Activated CD8-positive, alpha-beta memory T cell treated with anti-CD3 and anti-CD28 coated beads for 36 hours (primary cell): ENCODE measurements at regions not wholly inside any gene's neighbourhood (a gene's known extent, or its start where the extent isn't known, plus 50 kb on each side); places are given as distances from the start of the nearest gene placed in this dataset.

ENCODE experiments used
- CTCF ChIA-PET: fragments of 350-600 bp; sonication (Branson Sonifier 250); formaldehyde crosslinking; loops from one replicate; lab custom pipeline; 2021; ENCODE audit warnings: antibody characterized with exemption; lab: Charles Lee
- POLR2A ChIA-PET: fragments of 350-600 bp; sonication (Branson Sonifier 250); formaldehyde crosslinking; loops from one replicate; lab custom pipeline; 2021; ENCODE audit warnings: antibody characterized with exemption; lab: Charles Lee

DNA sequence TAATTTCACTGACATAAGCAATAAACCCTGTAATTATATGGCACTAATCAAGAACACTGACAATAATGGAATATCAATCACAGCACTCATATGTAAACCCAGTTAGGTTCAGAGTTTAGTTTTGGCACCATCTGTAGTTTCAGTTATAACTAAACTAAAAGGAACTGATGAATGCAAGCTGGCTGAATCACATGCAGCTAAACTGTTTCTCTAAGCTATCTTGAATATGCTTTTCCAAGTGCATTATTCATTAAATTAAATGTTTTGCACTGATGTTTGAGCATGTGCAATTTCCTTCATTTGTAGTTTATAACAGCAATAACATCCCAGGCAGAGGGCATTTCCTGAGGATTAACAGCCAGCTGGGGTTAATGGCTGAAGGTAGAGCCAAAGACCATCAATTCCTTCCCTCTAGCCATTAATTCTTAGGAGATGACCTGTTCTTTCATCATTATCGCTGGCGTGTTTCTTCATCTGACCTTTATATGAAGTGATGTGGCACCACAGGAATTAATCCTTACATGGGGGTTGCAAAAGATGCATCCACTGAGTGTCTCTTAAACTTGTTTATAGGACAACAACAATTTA lies 562.8 kb upstream of the IGFBP7 start:
- ChIA-PET POLR2A (no interaction called here), CTCF (no interaction called here)

DNA sequence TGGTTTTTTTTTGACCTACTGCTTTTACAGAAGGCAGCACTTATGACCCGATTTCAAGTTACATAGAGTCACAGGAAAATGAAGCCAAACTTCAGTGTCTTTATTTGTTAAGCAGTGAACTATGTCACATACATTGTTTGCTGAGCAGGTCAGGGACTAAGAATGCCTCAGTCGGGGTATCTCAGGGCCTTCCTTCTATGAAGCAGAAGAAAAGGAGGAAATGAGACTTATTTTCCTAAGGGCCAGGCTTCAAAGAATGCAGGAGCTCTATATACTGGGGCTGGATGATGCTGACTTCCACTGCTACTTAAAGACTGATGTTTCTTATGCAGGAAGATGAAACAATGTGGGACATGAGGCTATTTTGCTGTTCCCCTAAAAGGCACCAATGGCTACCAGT lies 558.4 kb upstream of the IGFBP7 start:
- CTCF ChIA-PET, result no interaction called here
- POLR2A ChIA-PET, result no interaction called here

- POLR2A ChIA-PET, result no interaction called here
- CTCF ChIA-PET, result no interaction called here
Measured at GRCh38 chr4:57665806-57666205, 555.6 kb upstream of the IGFBP7 start.

- CTCF ChIA-PET, result no interaction called here
- POLR2A ChIA-PET, result no interaction called here
Measured at GRCh38 chr4:57661517-57662090, 551.4 kb upstream of the IGFBP7 start.

GRCh38 chr4:57658673-57659072 lies 548.5 kb upstream of the IGFBP7 start:
- CTCF ChIA-PET, result no interaction called here

GRCh38 chr4:57658188-57658587 lies 548.0 kb upstream of the IGFBP7 start:
- POLR2A ChIA-PET, result no interaction called here
- CTCF ChIA-PET, result no interaction called here

More at GRCh38 chr4:57658673-57659072, 548.5 kb upstream of the IGFBP7 start:
- POLR2A ChIA-PET, result no interaction called here

DNA sequence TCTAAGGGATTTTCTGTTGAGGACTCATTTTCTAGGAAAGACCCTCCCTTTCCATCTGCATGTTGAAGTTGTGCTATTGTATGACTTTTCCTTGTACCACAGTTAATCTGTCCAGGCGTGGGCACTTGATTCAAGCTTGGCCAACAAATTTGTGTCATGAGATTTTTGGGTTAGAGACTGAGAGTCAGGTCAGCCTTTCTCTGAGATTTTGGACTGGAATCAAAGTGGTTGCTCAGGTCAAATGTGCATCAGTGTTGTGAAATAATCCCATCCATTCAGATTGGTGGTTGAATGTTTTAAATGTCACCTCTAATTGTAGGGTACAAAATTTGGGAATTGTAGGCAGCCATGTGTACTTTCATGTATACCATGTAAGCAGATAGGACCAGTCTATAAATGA lies 545.2 kb upstream of the IGFBP7 start:
- POLR2A ChIA-PET, result no interaction called here
- CTCF ChIA-PET, result no interaction called here

DNA sequence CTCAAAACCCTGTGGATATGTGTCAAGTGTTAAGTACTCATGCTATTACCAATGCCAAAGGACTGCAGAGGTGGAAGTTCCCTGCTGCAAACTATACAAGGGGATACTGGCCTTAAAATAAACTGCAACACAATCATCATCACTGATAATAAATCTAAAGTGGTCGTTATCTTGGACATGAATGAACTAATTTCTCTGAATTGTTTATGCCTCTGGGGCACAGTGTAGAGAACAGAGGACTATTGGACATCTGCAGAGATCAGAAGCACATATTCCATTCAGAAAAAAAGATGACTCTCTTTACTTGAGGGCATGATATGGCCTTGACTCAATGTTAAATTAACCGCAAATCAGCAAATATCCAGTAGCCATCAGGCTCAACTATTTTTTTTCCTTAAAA lies 542.6 kb upstream of the IGFBP7 start:
- ChIA-PET POLR2A (no interaction called here), CTCF (no interaction called here)

- CTCF ChIA-PET, result interaction anchor here (0.7 to 1.0 kb wide), 2 partner anchors 19 to 1921 kb away, joined by 3 read pairs; no protein-coding TSS in a partner anchor
- POLR2A ChIA-PET, result no interaction called here
Measured at GRCh38 chr4:57640391-57641100, 530.4 kb upstream of the IGFBP7 start.

- ChIA-PET CTCF (interaction anchor here (1.0 kb wide), 1 partner anchor 18 kb away, joined by 3 read pairs; no protein-coding TSS in a partner anchor), POLR2A (interaction anchor here (0.7 kb wide), 1 partner anchor 85 kb away, joined by 3 read pairs; no protein-coding TSS in a partner anchor)
Measured at GRCh38 chr4:57639561-57640382, 529.6 kb upstream of the IGFBP7 start.

- CTCF ChIA-PET, result interaction anchor here (0.6 kb wide), 1 partner anchor 142 kb away, joined by 5 read pairs; no protein-coding TSS in a partner anchor
- POLR2A ChIA-PET, result no interaction called here
Measured at GRCh38 chr4:57635910-57636309, 525.7 kb upstream of the IGFBP7 start.

- CTCF ChIA-PET, result no interaction called here
- POLR2A ChIA-PET, result no interaction called here
Measured at GRCh38 chr4:57633212-57633859, 523.2 kb upstream of the IGFBP7 start.

- CTCF ChIA-PET, result no interaction called here
- POLR2A ChIA-PET, result no interaction called here
Measured at GRCh38 chr4:57632564-57632963, 522.4 kb upstream of the IGFBP7 start.

DNA sequence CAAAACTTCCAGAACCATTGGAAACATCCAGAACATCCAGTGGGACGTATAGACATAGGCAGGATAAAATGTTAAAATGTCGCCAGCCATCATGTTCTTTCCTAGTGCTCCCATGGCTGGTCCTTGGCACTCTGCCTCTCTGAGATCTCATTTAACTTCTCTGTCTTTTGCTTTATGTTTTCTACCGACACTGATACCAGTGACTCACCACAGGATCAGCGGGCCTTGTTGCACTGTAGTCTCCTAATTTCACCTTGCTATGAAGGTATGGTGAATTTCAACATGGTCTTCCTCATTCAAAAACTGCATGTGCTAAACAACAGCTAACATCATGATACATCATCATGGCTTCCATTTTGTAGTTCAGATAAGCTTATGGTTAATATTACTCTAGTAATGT lies 521.0 kb upstream of the IGFBP7 start:
- POLR2A ChIA-PET, result no interaction called here

GRCh38 chr4:57628004-57628403 lies 517.8 kb upstream of the IGFBP7 start:
- ChIA-PET POLR2A (no interaction called here), CTCF (no interaction called here)

More for the DNA sequence above, 521.0 kb upstream of the IGFBP7 start:
- CTCF ChIA-PET, result no interaction called here

GRCh38 chr4:57614257-57614932 lies 504.2 kb upstream of the IGFBP7 start:
- ChIA-PET POLR2A (no interaction called here), CTCF (no interaction called here)

DNA sequence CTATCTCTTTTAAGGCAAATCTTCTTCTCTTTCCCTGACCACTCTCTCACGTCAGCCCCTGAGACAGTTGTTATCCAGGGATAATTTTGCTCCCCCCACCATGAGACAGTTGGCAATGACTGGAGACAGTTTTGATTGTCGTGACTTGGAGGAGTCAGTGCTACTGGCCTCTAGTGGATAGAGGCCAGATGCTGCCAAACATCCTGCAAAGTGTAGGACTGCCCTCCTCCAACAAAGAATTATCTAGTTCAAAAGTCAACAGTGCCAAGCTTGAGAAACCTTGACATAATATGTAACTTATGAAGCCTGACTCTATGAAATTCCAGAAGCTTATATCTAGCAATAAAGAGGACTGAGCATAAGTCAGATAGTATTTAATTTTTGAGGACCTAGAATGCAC lies 502.1 kb upstream of the IGFBP7 start:
- POLR2A ChIA-PET, result no interaction called here

GRCh38 chr4:57607566-57608180 lies 497.5 kb upstream of the IGFBP7 start:
- CTCF ChIA-PET, result no interaction called here
- POLR2A ChIA-PET, result no interaction called here

More for the DNA sequence above, 502.1 kb upstream of the IGFBP7 start:
- CTCF ChIA-PET, result no interaction called here
